ENCODE measurements at regions not wholly inside any gene's neighbourhood (a gene's known extent, or its start where the extent isn't known, plus 50 kb on each side); places are given as distances from the start of the nearest gene placed in this dataset.

GRCh38 chrX:6778544-6779503, 243.9 kb upstream of the VCX3A start:
- peak; percentile 62 for DNase-seq

- peak; percentile 13 for DNase-seq
Observed at GRCh38 chrX:6777238-6778002, 242.5 kb upstream of the VCX3A start.

- no peak for DNase-seq
Observed at GRCh38 chrX:6770936-6771335, 236.0 kb upstream of the VCX3A start.

DNA sequence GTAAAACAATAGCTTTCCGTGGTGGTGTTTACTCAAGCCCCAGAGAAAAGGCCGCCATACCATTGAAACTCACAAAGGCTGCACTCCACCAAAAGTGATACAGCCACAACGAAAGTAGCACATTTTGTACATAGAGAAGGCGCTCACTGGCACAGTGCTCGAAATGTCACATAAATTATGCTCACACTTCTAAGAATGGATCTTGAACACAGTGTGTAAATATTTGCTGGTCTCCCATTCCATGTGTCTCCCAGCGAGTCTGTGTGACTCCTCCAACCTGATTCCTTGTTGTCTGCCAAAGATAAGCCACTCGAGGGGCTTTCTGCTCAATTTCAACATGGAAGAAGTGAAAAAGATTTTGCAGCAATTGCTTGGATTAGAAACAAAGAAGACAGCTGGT, 234.0 kb upstream of the VCX3A start:
- no peak for DNase-seq

- no peak for DNase-seq
Observed at GRCh38 chrX:6761251-6761650, 226.3 kb upstream of the VCX3A start.

- no peak for DNase-seq
Observed at GRCh38 chrX:6759655-6760375, 224.9 kb upstream of the VCX3A start.

DNA sequence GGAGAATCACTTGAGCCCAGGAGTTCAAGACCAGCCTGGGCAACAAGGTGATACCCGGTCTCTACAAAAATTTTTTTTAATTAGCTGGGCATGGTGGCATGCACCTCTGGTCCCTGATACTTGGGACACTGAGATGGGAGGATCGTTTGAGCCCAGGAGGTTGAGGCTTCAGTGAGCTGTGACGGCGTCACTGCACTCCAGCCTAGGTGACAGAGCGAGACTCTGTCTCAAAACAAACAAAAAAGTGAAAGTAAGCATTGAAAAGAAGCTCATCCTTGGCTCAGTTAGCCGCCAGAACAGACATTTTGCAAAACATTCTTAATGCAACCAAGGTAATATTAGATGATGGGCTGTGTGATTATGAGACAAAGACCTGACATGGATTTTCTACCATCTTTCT, 223.3 kb upstream of the VCX3A start:
- no peak for DNase-seq

DNA sequence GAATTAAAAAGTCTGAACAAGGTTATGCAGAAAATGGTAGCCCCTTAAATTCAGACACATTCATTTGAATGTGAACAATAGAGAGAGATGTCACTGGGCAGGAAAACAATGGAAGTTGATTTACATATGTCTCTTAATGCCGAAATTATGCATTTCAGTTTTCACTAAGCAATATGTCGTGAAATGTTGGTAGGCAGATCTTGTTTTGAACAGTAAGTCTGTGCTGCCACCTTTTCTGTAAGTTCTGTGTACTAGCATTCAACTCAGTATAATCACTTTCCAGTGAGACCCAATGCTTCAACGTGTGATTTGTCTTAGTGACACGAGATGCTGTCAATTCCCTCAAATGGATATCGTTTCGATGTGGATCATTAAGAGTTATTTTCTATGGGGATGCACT, 222.7 kb upstream of the VCX3A start:
- no peak for DNase-seq

GRCh38 chrX:6748595-6748994, 213.7 kb upstream of the VCX3A start:
- no peak for DNase-seq

DNA sequence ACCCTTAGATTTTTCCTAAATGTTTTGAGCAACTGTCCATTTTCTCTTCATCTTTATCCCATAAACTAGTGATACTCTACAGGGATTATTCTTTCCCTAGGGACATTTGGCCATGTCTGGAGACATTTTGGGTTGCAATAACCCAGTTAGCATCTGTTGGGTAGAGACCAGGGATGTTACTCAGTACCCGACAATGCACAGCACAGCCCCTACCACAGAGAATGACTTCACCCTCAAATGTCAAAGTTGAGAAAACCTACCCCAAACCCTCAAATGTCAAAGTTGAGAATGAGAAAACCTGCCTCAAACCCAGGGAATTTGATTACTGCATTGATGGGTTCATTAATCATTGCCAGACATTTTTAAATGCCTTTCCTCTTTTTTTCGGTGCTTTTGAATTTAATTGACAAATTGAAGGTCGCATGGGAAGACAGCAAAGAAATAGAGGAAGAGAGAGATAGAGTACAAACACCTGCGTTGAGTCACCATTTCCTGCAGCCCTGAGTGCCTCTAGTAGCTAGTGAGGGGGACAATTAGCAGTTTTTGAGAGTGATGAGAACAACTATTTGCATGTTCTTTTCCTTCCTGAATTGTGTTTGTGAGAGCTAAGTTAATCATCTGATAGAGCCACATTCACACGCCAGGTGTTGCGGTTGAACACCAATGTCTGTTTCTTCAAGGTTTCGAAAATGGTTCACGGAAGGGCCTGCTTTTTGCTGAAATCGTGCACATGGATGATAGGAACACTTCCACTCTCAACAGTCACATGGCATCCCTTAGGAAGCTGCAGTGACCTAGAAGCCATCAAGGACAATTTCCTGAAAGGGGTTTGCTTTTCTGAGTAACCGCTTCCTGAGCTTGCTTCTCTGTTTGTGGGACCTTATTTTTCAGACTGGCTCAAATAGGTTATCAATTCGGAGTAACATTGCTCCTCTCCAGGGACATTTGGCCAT, 203.9 kb upstream of the VCX3A start:
- no peak for DNase-seq

DNA sequence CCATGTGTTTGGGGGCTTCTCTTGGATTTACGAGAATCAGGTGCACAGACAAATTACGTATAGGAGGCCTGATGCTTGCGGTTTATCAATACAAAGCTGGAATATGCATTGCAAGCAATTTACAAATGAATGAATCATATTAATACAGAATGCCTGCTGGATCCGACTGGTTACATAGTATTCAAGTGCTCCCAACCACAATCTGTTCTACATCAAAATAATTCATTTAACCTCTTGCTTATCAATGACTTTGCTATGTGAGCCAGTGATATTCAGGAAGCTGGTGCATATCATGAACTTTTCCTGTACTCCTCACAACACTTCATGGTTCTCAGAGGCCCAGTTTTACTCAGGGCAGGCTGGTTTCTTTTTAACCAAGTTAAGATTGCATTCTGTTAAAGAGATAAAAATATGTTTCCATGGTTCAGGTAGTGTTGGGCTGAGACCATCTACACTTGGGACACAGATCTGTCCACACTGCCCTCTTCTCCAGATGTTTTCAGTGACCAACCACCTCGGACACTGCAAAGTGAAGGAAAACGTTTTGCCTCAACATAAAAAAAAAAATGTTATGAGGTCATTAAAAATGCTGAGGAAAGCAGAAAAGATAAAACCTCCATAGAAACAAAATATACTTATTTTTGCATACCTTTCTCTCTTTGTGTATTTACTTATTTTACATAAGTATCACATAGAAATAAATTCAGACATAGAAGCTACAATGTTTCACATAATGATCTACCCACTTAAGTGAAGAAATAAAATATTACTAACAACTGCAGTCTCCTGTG, 200.1 kb upstream of the VCX3A start:
- no peak for DNase-seq

DNA sequence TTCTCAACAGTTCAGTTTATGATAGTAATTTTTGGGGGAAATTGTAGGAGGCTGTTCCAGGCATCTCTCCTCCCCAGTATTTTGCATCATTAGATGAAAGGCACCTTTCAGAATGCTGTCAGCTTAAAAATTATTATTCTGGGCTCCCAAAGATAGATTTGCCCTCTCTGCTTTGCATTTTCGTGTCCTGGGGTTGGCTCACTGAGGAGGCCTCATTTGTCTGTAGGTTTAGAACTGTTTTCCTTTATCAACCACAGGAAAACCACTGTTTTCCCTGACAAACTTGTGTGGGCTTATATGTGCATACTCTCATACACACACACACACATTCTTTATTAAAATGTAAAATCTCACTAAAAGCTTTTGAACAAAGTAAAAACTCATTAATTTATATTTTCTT, 197.2 kb upstream of the VCX3A start:
- no peak for DNase-seq

DNA sequence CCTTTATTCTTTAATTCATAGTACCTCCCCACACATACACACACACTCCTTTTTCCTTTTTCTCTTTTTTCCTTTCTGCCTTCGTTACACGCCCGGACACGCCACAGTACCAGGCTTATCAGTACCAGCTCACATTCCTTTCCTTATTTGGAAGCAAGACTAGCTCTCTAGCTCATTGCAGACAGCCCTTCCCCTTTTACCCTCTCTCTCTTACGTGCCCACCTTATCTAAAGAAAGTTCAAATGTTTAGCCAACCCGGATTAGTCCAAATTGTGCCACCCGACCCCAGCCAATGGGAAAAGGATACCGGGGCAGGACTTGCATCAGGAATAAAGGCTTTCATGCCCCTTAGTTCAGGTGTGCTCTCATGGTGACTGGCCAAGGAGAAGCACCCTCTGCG, 194.7 kb upstream of the VCX3A start:
- DNase-seq, result peak; percentile 7

DNA sequence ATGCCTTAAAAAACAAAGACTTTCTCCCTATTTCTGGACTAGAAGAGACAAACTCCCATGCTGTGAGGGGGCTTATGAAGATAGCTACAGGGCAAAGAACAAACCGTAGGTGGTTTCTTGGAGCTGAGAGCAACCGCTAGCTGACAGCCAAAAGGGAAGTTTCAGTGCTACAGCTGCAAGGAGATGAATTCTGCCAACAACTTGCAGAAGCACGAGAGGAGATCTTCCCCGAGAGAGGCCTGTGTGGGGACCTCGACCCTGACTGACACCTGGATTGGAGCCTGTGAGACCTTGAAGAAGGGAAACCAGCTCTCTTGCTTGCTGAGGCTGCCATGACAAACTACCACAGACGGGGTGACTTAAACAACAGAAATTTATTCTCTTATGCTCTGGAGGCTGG, 183.8 kb upstream of the VCX3A start:
- DNase-seq, result no peak

DNA sequence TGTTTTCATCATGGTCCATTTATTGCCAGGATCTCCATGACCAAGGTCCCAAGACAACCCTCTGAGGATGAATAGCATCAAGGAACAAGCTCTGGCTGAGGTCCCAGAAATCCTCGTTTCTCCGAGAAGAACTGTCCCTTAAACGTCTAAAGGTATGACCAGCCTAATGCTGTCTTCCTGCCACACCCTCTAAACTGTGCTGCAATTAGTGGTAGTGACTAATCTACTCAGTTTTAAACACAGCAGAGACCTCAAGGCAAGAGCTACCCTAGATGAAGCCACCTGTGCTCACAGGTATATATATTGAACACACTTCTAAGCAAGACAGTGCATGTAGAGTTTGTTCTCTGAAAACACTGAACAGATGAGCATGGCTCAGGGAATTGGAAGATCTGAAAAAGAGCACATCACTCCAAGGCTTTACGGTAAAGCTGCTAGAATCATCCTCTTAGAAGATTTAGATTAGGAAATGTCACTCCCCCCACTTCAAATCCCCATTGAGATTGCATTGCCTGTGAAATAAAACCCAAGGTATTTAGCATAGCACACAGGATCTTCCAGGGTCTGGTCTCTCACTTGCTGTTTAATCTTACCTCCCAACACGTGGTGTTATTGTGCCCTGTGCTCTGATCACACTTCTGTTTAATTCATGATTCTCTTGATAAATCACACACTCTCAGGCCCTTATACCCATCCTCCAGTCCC, 173.9 kb upstream of the VCX3A start:
- DNase-seq, result no peak

- no peak for DNase-seq
Observed at GRCh38 chrX:6708041-6708440, 173.1 kb upstream of the VCX3A start.

DNA sequence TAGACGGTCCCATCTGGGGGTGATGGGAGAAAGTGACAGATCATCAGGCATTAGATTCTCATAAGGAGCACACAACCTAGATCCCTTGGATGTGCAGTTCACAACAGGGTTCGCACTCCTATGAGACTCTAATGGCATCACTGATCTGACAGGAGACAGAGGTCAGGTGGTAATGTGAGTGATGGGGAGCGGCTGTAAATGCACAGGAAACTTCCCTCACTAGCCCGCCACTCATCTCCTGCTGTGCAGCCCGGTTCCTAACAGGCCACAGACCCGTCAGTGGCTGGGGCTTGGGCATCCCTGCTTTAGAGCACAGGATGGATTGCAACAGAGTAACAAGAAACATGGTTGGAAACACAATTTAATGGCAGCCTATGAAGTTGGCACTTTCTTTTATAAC, 172.6 kb upstream of the VCX3A start:
- DNase-seq, result no peak

- no peak for DNase-seq
Observed at GRCh38 chrX:6701085-6701484, 166.2 kb upstream of the VCX3A start.

- DNase-seq, result no peak
Observed at GRCh38 chrX:6695717-6696116, 160.8 kb upstream of the VCX3A start.

GRCh38 chrX:6694977-6695376, 160.1 kb upstream of the VCX3A start:
- no peak for DNase-seq

DNA sequence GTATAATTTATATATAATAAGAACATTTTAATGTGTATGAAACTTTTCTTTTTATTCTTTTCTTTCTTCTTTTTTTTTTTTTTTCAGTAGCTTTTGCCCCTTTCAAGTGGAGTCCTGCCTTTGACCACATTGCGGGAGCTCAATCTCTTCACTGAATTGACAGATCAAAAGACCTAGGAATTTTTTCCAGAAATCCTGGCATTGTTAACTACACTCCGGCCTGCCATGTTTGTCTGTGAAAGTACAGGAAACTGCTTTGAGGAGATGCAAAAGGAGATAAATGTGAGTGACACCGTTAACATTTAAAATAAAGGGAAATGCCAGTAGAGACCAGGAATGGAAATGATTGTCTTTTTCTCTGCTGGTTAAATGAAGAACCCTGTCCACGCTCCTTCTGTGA, 159.3 kb upstream of the VCX3A start:
- no peak for DNase-seq

Measured in NCI-H526 treated with DMSO at 0.1 percent for 48 hours (cell line).